ENCODE measurements at regions not wholly inside any gene's neighbourhood (a gene's known extent, or its start where the extent isn't known, plus 50 kb on each side); places are given as distances from the start of the nearest gene placed in this dataset.
"Not testable (repeated sequence)": the region's sequence is repeated elsewhere in the genome, so short reads cannot be mapped to it uniquely, and the experiment has no call there.

- in situ Hi-C loops (cut with HindIII; ENCODE audit: low sequenced_read_pairs) = no loop called here
- no peak overlapping the region for H3K4me3 ChIP-seq (ENCODE audit: low read depth, low read length)
- no peak for DNase-seq (ENCODE audit: low read depth, low spot score)
- no peak for TF ChIP-seq CTCF (IDR thresholded peaks at IDR 0.05; ENCODE audit: low read depth, low read length)
Observed at GRCh38 chr18:42328931-42329330, 373.9 kb downstream of the PIK3C3 start.

GRCh38 chr18:42330296-42330695 lies 375.3 kb downstream of the PIK3C3 start:
- DNase-seq (ENCODE audit: low read depth, low spot score) = peak; percentile 23
- H3K4me3 ChIP-seq (ENCODE audit: low read depth, low read length) = no peak overlapping the region
- in situ Hi-C loops (cut with HindIII; ENCODE audit: low sequenced_read_pairs) = no loop called here
- no peak for TF ChIP-seq CTCF (IDR thresholded peaks at IDR 0.05; ENCODE audit: low read depth, low read length)

- in situ Hi-C loops (cut with HindIII; ENCODE audit: low sequenced_read_pairs) = no loop called here
- TF ChIP-seq CTCF (IDR thresholded peaks at IDR 0.05; ENCODE audit: low read depth, low read length) = no peak
- no peak for DNase-seq (ENCODE audit: low read depth, low spot score)
- H3K4me3 ChIP-seq (ENCODE audit: low read depth, low read length) = no peak overlapping the region
Observed at GRCh38 chr18:42333558-42333957, 378.5 kb downstream of the PIK3C3 start.

- TF ChIP-seq CTCF (IDR thresholded peaks at IDR 0.05; ENCODE audit: low read depth, low read length) = no peak
- H3K4me3 ChIP-seq (ENCODE audit: low read depth, low read length) = no peak overlapping the region
- DNase-seq (ENCODE audit: low read depth, low spot score) = no peak
- in situ Hi-C loops (cut with HindIII; ENCODE audit: low sequenced_read_pairs) = no loop called here
Observed at GRCh38 chr18:42334931-42335330, 379.9 kb downstream of the PIK3C3 start.

GRCh38 chr18:42336139-42336538 lies 381.1 kb downstream of the PIK3C3 start:
- no peak for DNase-seq (ENCODE audit: low read depth, low spot score)
- in situ Hi-C loops (cut with HindIII; ENCODE audit: low sequenced_read_pairs) = no loop called here
- no peak overlapping the region for H3K4me3 ChIP-seq (ENCODE audit: low read depth, low read length)
- TF ChIP-seq CTCF (IDR thresholded peaks at IDR 0.05; ENCODE audit: low read depth, low read length) = no peak

- DNase-seq (ENCODE audit: low read depth, low spot score); H3K4me3 ChIP-seq (ENCODE audit: low read depth, low read length); in situ Hi-C loops (cut with HindIII; ENCODE audit: low sequenced_read_pairs): not testable (repeated sequence)
Observed at GRCh38 chr18:42337337-42337736, 382.3 kb downstream of the PIK3C3 start.

- DNase-seq (ENCODE audit: low read depth, low spot score) = no peak
- in situ Hi-C loops (cut with HindIII; ENCODE audit: low sequenced_read_pairs) = no loop called here
- no peak for TF ChIP-seq CTCF (IDR thresholded peaks at IDR 0.05; ENCODE audit: low read depth, low read length)
- H3K4me3 ChIP-seq (ENCODE audit: low read depth, low read length) = no peak overlapping the region
Observed at GRCh38 chr18:42338683-42339082, 383.6 kb downstream of the PIK3C3 start.

All from astrocyte of the spinal cord (primary cell).